Breast epithelium (tissue), 3 donors: ENCODE measurements at regions not wholly inside any gene's neighbourhood (a gene's known extent, or its start where the extent isn't known, plus 50 kb on each side); places are given as distances from the start of the nearest gene placed in this dataset.

ENCODE experiments used
- CTCF ChIP-seq, 3 donors: fragments of 450-650 bp; IDR thresholded peaks; one replicate each; pipeline ENCODE4 v1.5.1; 2016 to 2017; ENCODE audit warnings: antibody characterized with exemption in 3 of 3, mild to moderate bottlenecking in 3 of 3, moderate library complexity in 3 of 3
- POLR2A ChIP-seq: fragments of 450-650 bp; IDR thresholded peaks from one replicate; pipeline ENCODE4 v1.6.1; 2016; ENCODE audit warnings: antibody characterized with exemption, mild to moderate bottlenecking, moderate library complexity
- POLR2AphosphoS5 ChIP-seq, 3 donors: sonication (generic); formaldehyde crosslinking; IDR thresholded peaks; one replicate each; pipeline ENCODE4 v1.6.1; 2017; ENCODE audit warnings: antibody characterized with exemption in 3 of 3

GRCh38 chr20:59376109-59376841, 75.9 kb downstream of the EDN3 start:
- TF ChIP-seq CTCF (IDR thresholded peaks at IDR 0.05) (no peak), POLR2A (no peak), POLR2AphosphoS5 (IDR thresholded peaks at IDR 0.05) (no peak)
